ENCODE measurements at regions not wholly inside any gene's neighbourhood (a gene's known extent, or its start where the extent isn't known, plus 50 kb on each side); places are given as distances from the start of the nearest gene placed in this dataset.

DNA sequence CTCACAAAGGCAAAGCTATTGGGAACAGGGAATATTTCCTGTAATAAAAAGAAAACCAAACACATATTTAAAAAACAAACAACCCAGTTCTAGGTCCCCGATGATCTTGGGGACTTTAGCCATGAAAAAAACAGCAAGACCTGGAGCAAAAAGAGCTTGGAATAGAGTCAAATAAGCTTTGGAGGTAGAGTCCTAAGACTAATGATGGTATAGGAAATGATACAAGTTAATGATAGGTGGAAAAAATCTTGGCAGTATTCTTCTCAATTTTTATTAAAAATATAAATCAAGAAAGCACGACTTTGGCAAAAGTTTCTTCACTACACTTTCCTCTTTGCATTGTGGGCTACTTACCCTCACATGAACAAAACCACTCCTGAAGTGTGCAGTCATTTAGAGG is 481.5 kb downstream of the EBF1 start:
- Mint-ChIP-seq H3K27ac (no peak overlapping the region), H3K27me3 (no peaks in the 10 kb centered on the region), H3K4me1 (ENCODE audit: low read depth) (peaks cover 13% of the 10 kb centered on the region), H3K4me3 (ENCODE audit: low read depth) (no peak overlapping the region), H3K9me3 (ENCODE audit: low read depth) (no peaks in the 10 kb centered on the region), H3K36me3 (ENCODE audit: insufficient read depth) (no peaks in the 10 kb centered on the region)
- DNase-seq (ENCODE audit: low spot score, unreplicated experiment): no peak
- TF ChIP-seq CTCF (IDR thresholded peaks at IDR 0.05; ENCODE audit: unreplicated experiment): no peak

DNA sequence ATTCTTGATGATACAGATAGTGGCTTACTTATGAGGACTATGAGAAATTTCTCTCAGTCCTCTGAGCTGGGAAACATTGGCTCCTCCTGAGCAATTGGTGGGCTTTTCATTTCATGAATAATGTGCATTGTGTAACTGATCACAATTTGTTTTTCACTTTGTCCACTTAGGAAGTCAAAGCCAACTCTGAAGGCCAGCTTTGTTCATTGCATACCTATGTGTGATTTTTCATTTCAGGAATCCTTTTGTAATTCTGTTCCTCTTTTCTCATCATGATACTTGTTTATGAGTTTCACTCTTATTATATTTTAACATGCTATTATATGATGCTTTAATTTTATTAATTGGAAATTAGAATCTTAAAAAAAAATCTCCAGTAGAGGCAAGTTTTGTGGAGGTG is 483.0 kb downstream of the EBF1 start:
- no peaks in the 10 kb centered on the region for H3K27me3 Mint-ChIP-seq
- TF ChIP-seq CTCF (IDR thresholded peaks at IDR 0.05; ENCODE audit: unreplicated experiment): no peak
- peaks cover 13% of the 10 kb centered on the region for H3K4me1 Mint-ChIP-seq (ENCODE audit: low read depth)
- no peak overlapping the region for H3K4me3 Mint-ChIP-seq (ENCODE audit: low read depth)
- DNase-seq (ENCODE audit: low spot score, unreplicated experiment): no peak
- no peak overlapping the region for H3K27ac Mint-ChIP-seq
- H3K36me3 Mint-ChIP-seq (ENCODE audit: insufficient read depth): no peaks in the 10 kb centered on the region
- no peaks in the 10 kb centered on the region for H3K9me3 Mint-ChIP-seq (ENCODE audit: low read depth)

GRCh38 chr5:158614951-158615350 is 484.8 kb downstream of the EBF1 start:
- no peaks in the 10 kb centered on the region for H3K36me3 Mint-ChIP-seq (ENCODE audit: insufficient read depth)
- H3K9me3 Mint-ChIP-seq (ENCODE audit: low read depth): no peaks in the 10 kb centered on the region
- H3K27ac Mint-ChIP-seq: no peak overlapping the region
- H3K4me3 Mint-ChIP-seq (ENCODE audit: low read depth): no peak overlapping the region
- H3K4me1 Mint-ChIP-seq (ENCODE audit: low read depth): peaks cover 13% of the 10 kb centered on the region
- no peak for TF ChIP-seq CTCF (IDR thresholded peaks at IDR 0.05; ENCODE audit: unreplicated experiment)
- DNase-seq (ENCODE audit: low spot score, unreplicated experiment): no peak
- no peaks in the 10 kb centered on the region for H3K27me3 Mint-ChIP-seq

GRCh38 chr5:158611581-158611980 is 488.1 kb downstream of the EBF1 start:
- H3K4me1 Mint-ChIP-seq (ENCODE audit: low read depth): peaks cover 4% of the 10 kb centered on the region

GRCh38 chr5:158610051-158610415 is 489.7 kb downstream of the EBF1 start:
- H3K4me1 Mint-ChIP-seq (ENCODE audit: low read depth): peaks cover 2% of the 10 kb centered on the region
- TF ChIP-seq CTCF (IDR thresholded peaks at IDR 0.05; ENCODE audit: unreplicated experiment): no peak
- H3K4me3 Mint-ChIP-seq (ENCODE audit: low read depth): no peak overlapping the region
- H3K9me3 Mint-ChIP-seq (ENCODE audit: low read depth): no peaks in the 10 kb centered on the region
- no peak for DNase-seq (ENCODE audit: low spot score, unreplicated experiment)
- H3K36me3 Mint-ChIP-seq (ENCODE audit: insufficient read depth): no peaks in the 10 kb centered on the region
- H3K27ac Mint-ChIP-seq: no peak overlapping the region
- peaks cover 4% of the 10 kb centered on the region for H3K27me3 Mint-ChIP-seq

More at GRCh38 chr5:158611581-158611980, 488.1 kb downstream of the EBF1 start:
- Mint-ChIP-seq H3K9me3 (ENCODE audit: low read depth) (no peaks in the 10 kb centered on the region), H3K27ac (no peak overlapping the region), H3K4me3 (ENCODE audit: low read depth) (no peak overlapping the region), H3K27me3 (peaks cover 4% of the 10 kb centered on the region), H3K36me3 (ENCODE audit: insufficient read depth) (no peaks in the 10 kb centered on the region)
- TF ChIP-seq CTCF (IDR thresholded peaks at IDR 0.05; ENCODE audit: unreplicated experiment): no peak
- DNase-seq (ENCODE audit: low spot score, unreplicated experiment): no peak
